ENCODE measurements at regions not wholly inside any gene's neighbourhood (a gene's known extent, or its start where the extent isn't known, plus 50 kb on each side); places are given as distances from the start of the nearest gene placed in this dataset.

DNA sequence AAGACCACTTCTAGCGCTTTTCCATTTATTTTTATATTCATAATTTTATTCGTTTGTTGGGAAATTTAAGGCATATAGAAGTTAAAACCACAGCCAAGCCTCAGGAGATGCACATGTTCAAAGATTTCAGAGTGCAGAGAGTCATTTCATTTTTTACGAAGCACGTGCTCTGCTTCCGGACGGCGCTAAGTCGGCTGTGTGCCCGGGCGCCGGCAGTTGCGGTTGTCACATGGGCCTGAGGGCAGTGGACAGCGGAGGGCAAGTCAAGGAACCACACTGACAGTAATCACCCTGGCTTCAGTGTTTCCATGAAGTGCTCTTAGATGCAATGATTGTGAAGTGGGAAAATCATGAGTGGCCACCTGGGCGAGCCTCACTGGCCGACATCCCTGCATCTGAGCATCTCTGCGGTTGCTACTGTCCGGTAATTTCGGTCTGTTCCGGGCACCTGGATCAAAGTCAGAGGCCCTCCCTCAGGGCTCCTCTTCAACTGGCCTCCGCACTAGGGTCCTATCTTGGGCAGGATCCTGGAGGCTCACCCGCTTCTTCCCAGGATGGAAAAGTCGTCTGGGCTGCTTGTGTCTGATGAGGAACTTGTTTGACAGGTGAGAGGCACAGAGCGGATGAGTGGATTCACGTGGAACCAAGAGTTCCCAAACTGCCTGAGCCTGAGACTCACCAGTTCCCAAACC is 90.8 kb downstream of the DACT2 start:
- DNase-seq: no peak

DNA sequence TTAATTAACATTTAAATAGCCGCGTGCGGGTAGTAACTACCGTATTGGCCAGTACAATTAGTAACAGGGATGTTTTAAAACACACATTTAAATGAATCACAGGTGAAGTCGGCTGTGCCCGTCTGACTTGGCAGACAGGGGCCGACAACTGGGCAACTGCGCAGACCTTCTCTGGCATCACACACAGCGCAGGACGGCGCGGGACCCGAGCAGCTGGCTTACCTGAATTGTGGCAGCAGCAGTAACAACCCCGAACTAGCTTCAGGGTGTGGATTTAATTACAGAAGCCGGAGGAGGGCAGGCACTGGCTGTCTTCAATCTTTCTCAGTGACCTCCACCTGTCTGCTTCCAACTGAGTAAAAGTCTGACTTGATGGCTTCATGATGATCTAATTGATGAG is 91.7 kb downstream of the DACT2 start:
- no peak for DNase-seq

DNA sequence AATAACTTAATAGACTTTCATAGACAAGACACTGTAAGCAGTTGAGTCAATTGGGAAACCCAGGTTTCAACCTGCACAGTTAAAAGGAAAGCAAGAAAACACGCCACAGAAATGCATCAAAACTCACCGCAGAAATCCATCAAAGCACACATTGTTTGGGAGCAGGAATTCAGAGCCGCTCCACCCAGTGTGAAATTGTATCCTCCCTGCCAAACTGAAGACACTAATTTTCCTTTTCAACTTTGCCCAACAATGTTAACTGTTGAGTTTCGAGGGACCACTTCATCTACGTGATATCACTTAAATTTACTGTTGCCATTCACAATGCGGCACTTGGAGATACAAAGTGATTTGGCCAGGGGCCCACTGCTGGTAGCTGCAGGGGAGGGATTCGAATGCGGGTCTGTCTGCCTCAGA is 92.7 kb downstream of the DACT2 start:
- DNase-seq: no peak

DNA sequence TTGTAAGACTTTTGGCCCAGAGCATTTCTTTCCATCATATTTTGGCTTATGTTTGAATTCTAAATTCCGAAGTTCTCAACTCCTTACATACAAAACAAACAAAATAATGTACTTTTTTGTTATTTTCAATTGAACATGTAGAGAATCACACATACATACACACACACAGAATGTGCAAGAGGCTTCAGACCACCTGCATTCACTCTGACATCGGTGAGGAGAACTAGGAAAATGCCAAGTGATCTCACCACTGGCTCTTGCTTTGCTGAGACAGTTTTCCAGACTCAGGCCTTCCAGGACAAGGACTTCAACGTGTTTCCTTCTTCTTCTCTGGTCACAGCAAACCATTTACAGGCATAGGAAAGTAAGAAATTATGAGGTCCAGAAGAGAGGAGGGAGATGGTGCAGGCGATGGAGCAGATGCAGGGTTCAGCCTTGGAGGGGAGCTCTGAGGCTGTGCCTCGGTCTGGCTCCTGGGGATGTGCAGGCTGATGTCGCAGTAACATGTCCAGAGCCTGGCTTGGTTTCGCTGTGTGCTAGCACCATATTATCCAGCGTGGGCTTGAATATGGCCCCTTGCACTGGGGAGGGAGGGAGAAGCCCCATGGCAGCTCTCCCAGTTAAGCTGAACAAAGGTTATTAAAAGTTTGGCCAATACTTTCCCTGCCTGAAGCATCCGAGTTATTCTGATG is 93.4 kb downstream of the DACT2 start:
- DNase-seq: no peak

DNA sequence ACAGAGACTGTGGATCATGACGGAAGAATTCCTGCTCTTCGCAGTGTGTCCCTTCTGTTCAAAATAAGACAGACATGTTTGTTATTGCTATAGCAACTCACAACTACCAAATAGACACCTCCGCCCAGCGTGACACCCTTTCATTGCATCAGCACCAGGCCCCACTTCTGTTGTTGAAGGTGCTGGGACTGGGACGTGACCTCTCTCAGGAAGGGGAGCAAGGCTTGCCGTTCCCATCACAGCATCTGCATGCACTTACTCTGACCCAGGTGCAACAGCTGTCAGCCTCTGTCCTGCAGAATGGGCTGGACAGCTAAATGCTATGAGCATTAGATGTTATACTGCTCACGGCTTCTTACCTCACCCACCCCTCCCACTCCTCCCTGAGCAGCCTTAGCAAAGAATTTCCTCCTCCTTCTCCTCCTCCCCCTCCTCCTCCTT is 94.1 kb downstream of the DACT2 start:
- DNase-seq: no peak

DNA sequence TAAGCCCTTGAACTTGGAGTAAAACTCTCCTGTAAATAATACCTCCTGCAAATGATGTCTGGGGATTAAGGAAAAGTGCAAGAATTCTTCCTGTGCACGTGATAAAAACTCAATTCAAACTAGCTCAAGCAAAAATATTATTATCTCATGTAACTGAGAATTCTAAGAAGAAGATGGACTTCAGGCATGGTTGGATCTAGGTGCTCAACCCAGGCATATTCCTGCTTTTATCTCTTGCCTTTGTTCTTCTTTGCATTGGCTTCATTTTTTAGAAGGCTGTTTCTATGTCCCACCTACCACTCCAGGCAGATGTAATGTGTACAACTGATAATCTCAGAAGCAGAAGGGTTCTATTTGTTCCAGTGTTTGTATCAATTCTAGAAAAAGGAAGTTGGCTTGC is 95.8 kb downstream of the DACT2 start:
- DNase-seq: no peak

DNA sequence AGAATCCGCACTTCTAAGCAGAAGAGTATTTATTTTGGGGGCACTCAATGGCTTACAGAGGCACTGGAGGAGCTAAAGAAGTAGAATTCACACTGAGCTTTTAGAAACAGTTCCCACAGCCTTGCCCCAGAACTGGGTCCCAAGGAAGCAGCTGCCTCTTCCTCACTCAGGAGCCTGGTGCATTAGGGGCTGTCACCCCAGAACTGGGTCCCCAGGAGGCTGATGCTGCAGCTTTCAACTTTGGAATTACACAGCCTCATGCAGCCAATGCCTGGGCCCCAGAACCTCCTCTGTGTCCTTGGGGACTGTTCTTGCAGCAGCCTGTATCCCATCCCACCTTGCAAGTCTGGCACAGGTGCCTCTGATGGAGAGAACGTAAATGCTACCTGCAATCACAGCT is 96.4 kb downstream of the DACT2 start:
- no peak for DNase-seq

DNA sequence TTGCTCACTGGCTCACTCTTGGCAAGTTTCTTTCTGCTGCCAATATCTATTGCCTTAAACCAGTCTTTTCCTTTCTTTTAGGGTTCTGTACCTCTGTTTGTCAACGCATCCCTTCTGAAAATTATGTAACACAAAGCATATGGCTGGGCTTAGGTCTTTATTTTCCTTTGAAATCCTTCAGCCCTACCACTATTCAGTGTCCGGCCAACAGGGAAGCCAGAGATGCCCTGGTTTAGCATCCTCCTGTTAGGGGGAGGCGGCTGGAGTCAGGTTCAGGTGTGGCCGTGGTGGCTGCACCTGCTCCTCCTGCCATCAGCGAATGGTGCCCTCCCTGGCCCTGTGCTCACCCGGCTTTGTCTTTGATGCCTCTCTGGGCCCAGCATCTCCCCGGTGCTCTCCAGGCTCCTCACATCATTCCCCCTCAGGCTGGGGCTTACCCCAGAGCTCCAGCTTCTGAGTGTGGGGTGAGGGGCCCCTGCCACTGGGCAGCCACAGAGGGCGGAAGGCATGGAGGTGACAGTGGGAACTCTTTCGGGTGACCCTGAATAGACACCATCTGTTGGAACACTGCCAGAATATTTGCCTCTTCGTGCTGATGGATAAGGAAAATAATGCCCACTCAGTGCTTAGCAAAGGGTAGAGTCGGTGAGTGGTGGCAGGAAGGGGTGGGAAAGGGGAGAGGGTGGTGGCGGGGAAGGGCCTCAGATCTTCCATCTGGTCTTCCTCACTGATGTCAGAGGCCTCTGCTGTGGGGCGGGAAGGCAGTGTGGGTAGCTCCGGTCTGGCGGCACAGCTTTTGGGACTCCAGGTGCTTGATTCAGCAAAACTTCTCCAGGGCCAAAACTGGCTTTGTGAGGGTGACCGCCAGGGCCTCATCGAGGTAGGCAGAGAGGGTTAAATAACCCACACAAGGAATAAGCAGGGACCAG is 97.2 kb downstream of the DACT2 start:
- no peak for DNase-seq

DNA sequence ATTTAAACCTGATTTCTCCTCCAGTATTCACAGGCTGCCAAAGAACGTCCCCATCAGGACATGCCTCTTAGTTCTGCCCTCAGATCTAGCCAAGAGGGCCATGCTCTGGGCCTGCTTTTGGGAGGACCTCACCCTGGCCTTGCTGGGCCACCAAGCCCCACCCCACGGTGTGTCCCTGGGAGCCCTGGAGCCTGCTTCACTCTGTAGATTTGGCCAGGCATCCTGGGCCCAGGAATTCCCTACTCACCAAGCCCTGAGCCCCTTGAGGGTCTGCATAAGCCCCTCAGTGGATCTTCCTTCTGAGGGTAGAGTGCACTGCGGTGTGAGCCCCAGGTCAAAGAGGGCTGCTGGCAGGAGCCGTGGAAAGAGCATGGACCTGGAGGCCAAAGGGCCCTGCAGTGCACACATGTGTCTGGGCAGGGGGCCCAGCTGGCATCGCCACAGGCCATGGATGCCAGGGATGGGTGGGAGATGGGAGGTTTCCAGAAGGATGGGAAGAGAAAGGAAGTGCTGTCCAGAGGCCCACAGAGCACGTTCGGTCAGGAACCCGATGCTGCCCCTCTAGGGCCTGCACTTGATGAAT is 98.0 kb downstream of the DACT2 start:
- DNase-seq: no peak

DNA sequence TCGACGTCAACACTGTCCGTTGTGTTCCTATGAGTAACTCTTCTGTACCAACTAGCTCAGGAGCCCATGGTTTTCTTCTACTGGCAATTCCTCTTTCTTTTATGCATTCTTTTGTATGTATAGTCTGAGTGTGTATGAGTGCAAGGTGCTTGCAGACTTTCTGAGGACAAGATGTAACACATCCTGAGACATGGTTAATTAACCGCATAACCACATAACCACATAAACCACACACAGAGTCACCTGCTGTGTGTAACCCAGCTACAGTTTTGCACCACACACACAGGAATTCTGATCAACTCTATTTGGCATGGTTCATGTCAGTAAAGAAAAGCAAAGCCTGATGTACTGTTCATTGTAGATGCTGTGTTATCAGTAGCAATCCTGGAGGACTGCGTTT is 98.6 kb downstream of the DACT2 start:
- DNase-seq: no peak

DNA sequence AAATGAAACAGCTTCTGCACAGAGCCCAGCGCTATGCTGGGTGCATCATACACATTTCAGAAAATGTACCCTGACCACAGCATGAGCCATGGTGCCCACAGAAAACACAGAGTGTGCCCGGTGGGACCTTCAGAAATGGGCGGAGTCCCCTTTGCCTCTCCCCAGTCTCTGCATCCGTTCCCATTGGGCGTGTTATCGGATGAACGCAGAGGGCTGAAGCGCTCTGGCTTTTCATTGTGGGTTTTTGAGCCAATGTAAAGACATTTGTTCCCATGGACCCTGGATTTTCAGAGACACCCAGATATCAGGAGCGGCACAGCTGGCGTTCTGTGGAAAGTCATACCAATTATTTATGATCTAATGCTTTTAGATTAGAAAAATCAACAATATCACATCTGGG is 99.8 kb downstream of the DACT2 start:
- DNase-seq: no peak

DNA sequence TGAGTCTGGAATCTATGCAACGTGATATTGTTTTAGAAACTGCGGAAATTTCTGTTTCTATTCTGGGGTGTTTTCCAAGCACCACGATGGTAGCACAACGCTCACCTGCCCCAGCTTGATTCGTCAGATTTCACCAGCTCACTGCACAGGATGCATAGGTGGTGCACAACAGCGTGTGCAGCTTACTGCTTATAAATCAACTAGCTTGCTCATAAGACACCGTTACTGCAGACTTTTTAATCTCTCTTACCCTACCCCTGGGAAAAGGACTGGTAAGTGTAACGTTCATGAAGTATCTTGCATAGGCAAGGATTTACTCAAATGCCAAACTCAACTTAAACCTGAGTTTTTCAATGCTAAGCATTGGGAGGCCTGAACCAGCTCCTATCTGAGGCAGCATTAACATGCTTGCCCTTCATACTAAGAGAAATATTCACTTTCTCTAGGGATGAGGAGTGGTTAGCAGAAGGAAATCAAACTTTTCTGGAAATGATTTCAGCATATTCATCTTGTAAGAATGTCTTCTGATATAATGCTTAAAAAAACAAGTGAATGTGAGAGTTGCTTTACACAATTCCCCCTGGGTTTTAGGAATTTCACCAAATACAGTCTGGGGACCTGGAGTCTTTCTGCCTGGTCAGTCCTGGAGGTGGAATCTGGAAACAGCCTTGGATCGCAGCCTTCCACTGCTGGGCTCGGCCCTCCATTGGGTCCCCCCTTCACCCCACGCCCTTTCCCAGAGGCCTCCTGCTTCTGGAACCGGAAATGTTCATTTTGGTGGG is 100.6 kb downstream of the DACT2 start:
- DNase-seq: no peak

DNA sequence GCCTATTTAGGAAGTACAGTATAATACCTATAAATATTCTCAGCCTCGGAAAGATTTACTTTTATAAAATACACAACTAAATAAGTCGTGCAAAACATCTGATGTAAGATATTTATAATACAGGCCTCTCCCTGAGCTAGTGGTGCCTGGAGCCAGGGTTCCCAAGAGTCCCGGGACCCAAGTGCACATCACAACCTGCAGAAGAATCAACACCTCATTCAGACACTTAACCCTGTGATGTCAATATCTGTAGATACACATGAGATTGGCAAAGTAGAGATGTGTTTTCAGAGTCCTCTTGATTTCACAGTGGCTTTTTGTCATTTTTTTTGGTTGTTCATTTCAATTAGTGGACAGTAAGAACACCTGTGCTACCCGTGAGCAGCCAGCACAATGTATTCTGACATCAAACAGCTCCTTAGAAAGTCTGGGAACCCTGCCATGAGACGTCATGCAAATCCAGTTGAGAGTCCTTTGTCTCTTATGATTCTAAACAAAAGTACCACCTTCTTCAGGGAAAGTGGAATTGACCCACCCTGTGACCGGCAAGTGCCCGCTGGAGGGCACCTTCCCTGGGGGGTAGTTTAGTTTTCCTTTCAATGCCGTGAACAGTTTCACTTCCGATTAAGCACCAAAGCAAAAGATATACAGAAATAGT is 101.6 kb downstream of the DACT2 start:
- no peak for DNase-seq

DNA sequence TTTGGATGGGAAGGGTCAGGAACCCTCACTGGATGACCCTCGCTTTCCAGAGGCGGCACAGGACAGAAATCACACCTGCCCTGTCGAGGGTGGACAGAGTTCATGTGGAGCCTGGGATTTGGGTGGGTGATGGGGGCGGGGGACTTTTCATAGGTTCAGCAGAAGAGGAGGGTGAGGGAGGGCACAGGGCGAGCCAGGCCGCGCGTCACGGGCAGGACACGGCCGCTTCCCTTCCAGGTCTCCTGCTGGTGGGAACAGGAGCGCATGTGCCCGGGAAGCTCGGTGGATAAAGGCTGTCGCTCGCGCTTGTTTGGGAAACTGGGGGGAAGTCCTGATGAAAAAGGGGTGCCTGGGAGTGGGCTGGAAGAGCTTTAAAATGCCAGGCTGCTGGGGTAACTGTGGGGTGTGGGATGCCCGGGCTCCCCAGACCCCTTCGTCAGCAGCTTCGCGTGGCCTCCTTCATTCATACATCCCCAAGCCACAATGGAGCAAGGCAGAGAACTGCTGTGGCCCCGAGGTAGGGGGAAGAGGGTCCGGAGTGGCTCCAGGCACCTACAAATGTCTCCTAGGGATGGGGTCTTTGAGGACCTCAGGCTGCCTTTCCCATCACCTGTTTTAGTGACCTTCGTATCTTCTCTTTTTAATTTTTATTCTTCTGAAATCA is 102.2 kb downstream of the DACT2 start:
- DNase-seq: no peak

DNA sequence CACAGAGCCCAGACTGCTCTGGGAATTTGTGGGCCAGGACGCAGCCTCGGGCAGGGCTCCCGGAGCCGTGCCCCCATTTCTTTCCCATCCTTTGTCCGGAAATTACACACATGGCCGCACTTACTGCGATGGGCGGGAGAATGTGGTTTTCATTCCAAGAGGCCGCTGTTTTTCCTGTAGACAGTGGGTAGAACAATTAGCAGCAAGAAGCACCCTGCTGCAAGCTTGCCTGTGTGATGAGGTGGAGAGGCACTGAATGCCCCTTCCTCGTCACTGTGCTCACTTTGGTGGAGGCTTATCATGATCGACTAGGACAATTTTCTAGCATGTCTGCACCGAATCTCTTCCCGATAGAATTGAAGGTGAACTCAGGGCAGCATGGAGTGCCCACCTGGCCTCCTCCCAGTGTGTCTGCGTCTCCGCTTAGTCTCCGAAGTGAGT is 102.8 kb downstream of the DACT2 start:
- no peak for DNase-seq

DNA sequence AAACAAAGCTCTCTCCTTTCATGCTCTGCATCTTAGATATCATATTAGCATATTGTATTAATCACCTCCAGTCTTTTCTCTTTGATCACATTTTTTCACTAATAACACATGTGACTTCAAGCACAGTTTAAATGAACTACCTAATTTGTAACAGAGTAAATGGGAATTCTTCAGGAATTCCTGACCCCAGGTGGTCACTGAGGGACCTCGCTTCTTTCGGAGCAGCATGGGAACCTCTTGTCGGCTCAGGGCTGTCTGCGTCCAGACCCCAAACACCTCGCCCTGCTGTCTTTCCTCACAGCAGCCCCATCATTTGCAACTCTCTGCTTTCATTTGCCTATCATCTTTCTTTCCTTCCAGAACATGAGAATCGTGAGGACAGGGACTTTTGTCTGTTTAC is 103.5 kb downstream of the DACT2 start:
- DNase-seq: no peak

DNA sequence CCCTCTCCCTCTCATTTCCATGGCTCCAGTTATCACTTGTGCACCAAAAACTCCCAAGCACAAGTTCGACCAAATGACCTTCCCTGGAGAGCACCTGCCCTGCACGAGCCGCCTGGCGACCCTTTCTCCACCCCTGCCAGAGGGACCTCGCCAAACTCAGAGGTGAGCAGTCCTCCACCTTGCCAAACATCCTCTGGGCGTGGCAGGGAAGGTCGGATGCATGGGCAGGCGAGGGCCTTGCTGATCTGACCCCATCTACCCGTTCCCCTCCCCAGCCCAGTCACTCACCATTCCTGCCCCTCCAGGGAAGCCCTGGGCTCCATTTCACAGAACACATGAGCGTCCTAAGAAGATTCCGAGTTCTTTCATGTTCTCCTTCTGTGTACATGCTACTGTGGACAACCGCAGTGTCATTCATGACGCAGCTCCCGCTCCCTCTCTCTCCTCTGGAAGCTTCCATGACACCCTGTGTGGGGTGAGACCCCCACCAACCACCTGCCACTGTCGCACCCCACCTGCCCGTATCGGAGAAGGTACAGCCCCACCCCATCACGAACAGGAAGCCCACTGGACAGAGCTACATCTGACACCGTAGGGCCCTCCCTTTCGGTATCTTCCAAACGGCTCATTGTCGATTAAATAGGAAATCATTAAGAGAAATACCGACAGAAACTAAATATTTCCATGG is 104.3 kb downstream of the DACT2 start:
- no peak for DNase-seq

DNA sequence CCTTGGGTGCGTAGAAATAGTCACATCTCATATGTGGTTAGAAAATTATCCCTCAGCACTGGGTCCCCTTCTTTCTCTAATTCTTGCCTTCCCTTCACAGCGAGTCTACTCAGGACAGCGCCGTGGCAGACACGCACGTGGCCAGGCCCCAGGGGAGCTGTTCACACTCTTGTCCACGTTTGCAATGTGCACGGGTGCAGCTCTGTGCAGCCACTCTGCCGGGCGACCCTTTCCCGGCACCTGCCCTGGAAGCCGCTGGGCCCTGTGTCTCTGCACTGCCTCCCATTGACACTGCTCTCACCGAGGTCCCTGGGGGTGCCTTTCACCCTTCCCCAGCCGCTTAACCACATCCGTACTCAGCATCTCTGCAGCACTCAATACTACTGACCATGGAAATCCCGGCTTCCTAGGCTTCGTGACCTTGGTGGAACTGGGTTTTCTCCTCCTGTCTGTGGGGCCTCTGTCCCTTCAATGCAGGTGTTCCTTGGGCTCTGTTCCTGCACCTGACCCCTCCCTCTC is 104.9 kb downstream of the DACT2 start:
- no peak for DNase-seq

DNA sequence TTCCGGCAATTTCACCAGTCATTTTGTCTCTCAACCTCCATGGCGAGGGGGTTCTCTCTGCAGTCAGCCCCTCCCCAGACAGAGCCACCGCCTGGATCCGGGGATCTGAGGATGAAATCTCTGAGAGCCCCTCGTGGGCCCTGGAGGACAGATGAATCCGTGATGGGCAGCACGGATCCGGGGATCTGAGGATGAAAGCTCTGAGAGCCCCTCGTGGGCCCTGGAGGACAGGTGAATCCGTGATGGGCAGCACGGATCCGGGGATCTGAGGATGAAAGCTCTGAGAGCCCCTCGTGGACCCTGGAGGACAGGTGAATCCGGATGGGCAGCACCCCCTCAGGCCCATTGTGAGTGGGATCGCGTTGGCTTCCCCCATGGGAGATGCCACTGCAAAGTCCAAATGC is 106.5 kb downstream of the DACT2 start:
- DNase-seq: no peak

DNA sequence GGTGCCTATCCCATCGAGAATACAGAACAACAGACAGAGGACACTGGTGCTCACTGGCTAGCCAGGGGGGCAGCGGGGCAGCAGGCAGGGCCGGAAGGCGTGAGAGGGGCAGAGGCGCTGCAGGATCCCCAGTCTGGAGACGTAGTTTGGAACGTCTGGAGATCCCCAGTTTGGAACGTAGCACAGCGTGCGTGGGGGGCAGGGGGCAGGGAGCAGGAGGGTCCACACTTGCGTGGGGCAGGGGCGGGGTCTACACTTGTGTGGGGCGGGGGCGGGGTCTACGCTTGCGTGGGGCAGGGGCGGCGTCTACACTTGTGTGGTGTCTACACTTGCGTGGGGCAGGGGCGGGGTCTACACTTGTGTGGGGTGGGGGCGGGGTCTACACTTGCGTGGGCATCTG is 107.2 kb downstream of the DACT2 start:
- no peak for DNase-seq
